Osteocyte (in vitro differentiated cells): ENCODE measurements at regions not wholly inside any gene's neighbourhood (a gene's known extent, or its start where the extent isn't known, plus 50 kb on each side); places are given as distances from the start of the nearest gene placed in this dataset.

Source experiments
- DNase-seq: peaks from one replicate; pipeline ENCODE4 v3.0.0; 2021; ENCODE audit warnings: mixed read lengths; ENCODE audit not compliant: unreplicated experiment; ENCODE audit errors: extremely low spot score
- H3K27ac Mint-ChIP-seq: one replicate; pipeline ENCODE4 v1.8.0; 2021; ENCODE audit warnings: mild to moderate bottlenecking, mixed read lengths; ENCODE audit not compliant: unreplicated experiment
- H3K27me3 Mint-ChIP-seq: one replicate; pipeline ENCODE4 v1.8.0; 2021; ENCODE audit warnings: mixed read lengths; ENCODE audit not compliant: unreplicated experiment
- H3K36me3 Mint-ChIP-seq: one replicate; pipeline ENCODE4 v1.8.0; 2021; ENCODE audit warnings: mixed read lengths; ENCODE audit not compliant: unreplicated experiment
- H3K4me1 Mint-ChIP-seq: one replicate; pipeline ENCODE4 v1.8.0; 2021; ENCODE audit warnings: mixed read lengths; ENCODE audit not compliant: unreplicated experiment
- H3K4me3 Mint-ChIP-seq: one replicate; pipeline ENCODE4 v1.8.0; 2021; ENCODE audit warnings: mild to moderate bottlenecking, moderate library complexity, mixed read lengths; ENCODE audit not compliant: unreplicated experiment
- H3K9me3 Mint-ChIP-seq: one replicate; pipeline ENCODE4 v1.8.0; 2021; ENCODE audit warnings: mixed read lengths; ENCODE audit not compliant: unreplicated experiment
- TF ChIP-seq, protein P1 (sequence below): fragments of 200-600 bp; sonication (generic); IDR thresholded peaks from 2 replicates; pipeline ENCODE4 v1.5.0; 2021; ENCODE audit warnings: antibody characterized with exemption, mild to moderate bottlenecking, moderate library complexity

DNA sequence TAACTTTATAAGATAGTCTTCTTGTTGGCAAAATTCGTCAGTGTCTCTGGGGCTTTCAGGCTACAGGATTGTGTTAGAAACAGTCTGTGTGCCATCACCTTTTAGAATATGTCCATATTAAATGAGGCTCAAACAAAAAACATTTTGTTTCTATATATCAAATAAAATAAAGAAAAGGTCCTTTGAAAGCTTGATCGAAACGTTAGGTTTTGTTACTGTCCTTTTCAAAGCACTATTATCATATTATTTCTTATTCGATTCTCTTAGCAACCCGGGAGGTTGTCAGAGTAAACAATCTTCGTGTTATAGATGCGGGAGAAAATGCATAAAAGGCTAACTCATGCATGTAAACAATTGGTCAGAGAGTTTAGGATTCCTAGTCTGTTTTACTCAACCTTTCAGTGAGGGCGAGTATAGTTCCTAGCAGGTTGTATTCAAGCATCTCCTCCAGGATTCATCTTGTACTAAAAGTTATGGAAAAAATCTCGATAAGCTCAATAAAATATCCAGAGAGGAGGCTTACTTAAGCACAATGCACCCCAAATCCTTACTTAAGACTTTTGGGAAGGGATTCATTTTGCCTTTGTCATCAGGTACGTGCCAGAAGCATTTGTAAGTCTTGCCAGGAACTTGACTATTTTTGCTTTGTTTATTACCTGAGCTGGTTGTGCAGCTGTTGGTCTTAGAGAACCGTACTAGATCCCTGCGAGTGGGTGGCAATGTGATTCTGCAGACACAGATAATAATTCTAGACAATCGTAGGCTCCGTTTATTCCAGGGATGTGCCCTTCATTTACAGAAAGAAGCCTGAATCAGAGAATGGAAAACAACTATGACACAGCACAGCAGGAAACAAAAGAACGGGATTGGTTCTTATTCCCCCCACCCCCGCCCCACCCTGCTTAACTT is 159.6 kb upstream of the ZNF217 start:
- Mint-ChIP-seq H3K4me1 (peaks cover 33% of the 10 kb centered on the region), H3K36me3 (no peaks in the 10 kb centered on the region), H3K27ac (no peak overlapping the region), H3K4me3 (no peak overlapping the region), H3K27me3 (no peaks in the 10 kb centered on the region), H3K9me3 (no peaks in the 10 kb centered on the region)
- DNase-seq, result no peak
- TF ChIP-seq, protein P1, sequence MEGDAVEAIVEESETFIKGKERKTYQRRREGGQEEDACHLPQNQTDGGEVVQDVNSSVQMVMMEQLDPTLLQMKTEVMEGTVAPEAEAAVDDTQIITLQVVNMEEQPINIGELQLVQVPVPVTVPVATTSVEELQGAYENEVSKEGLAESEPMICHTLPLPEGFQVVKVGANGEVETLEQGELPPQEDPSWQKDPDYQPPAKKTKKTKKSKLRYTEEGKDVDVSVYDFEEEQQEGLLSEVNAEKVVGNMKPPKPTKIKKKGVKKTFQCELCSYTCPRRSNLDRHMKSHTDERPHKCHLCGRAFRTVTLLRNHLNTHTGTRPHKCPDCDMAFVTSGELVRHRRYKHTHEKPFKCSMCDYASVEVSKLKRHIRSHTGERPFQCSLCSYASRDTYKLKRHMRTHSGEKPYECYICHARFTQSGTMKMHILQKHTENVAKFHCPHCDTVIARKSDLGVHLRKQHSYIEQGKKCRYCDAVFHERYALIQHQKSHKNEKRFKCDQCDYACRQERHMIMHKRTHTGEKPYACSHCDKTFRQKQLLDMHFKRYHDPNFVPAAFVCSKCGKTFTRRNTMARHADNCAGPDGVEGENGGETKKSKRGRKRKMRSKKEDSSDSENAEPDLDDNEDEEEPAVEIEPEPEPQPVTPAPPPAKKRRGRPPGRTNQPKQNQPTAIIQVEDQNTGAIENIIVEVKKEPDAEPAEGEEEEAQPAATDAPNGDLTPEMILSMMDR, result no peak

DNA sequence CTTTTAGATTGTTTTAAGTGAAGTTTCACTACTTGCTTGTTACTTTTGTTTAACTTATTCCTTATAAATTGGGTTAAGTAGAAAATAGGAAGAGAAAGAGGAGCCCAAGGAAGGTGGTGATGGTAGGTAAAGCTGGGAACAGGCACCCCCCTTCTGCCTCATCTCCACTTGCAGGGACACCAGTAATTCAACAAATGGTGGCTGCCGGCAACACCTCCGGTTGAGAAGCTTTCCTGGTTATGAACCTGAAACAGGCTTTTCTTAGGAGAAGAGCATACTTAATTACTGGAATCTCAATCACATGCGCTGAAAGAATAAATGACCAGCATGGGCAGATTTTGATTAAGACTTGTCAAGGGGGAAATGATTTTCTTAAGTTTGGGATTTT is 158.9 kb upstream of the ZNF217 start:
- peaks cover 33% of the 10 kb centered on the region for H3K4me1 Mint-ChIP-seq
- no peaks in the 10 kb centered on the region for H3K9me3 Mint-ChIP-seq
- TF ChIP-seq, protein P1, result no peak
- no peak overlapping the region for H3K4me3 Mint-ChIP-seq
- H3K27ac Mint-ChIP-seq, result no peak overlapping the region
- no peaks in the 10 kb centered on the region for H3K27me3 Mint-ChIP-seq
- H3K36me3 Mint-ChIP-seq, result no peaks in the 10 kb centered on the region
- no peak for DNase-seq

DNA sequence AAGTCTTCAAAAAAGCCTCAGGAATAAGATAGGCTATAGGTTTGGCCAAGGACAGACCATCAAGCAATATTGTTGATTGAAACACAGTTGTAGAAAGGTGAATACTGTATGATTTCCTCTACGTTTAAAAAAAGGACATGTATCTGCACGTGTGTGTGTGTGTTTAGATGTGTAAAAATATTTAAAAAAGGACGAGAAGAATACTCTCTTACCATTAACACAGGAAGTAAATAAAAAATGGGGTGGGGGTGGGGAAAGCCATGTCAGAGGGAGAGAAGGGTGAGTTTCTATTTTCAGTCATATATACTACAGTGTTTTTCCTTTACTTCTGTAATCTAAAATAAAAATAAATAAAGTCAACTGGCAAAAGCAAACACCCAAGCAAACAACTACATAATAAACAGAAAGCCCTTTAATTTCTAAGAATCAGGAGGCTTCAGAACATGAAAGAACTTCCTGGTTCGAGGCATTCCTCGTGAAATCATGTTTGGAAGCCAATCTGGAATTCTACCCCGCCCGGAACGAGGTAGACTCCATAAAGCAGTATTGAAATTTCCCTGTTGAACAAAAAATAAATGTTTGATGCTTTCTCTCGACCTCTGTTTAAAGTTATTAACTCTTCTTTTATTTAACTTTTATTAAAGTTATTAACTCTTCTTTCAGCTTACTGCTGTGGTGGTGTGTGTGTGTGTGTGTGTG is 158.1 kb upstream of the ZNF217 start:
- H3K36me3 Mint-ChIP-seq, result no peaks in the 10 kb centered on the region
- peak overlapping the region; percentile 90 for H3K27ac Mint-ChIP-seq
- no peaks in the 10 kb centered on the region for H3K9me3 Mint-ChIP-seq
- H3K27me3 Mint-ChIP-seq, result no peaks in the 10 kb centered on the region
- H3K4me3 Mint-ChIP-seq, result no peak overlapping the region
- DNase-seq, result no peak
- H3K4me1 Mint-ChIP-seq, result peaks cover 33% of the 10 kb centered on the region
- TF ChIP-seq, protein P1, result no peak

DNA sequence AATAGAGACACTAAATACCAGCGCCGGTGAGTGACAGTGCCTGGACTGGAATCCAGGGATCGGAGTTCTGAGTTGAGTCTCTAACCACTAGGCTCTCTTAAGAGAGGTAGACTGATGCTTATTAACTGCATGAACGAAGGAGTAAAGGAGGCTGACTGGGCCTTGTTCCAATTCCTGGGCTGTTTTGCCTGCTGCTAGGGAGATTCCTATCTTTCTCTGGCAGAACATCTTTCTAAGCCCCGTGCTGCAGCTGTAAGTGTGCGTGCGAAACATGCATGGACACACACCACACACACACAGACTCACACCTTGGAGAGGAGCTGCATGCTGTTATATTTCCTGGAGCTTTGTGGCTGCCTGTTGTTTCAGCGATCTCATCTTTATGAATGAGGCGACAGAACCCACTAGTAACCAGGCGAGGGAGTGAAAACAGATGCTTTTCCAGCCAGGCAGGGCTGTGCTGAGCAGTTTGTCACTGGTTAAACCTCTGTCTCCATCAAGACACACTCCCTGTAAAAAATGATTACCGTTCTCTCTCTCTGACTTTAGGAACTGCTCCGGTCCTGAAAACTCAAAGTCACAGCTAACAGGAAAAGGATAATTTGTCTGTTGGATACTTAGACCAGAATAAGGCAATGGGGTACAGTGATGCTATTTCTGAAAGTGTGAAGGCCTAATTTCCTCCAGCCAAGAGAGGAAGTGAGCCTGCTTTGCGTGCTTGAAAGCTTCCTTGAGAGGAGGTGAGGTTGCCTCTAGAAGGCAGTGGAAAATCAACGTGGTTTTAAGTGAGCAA is 157.4 kb upstream of the ZNF217 start:
- H3K27ac Mint-ChIP-seq, result peak overlapping the region; percentile 90
- peaks cover 33% of the 10 kb centered on the region for H3K4me1 Mint-ChIP-seq
- H3K4me3 Mint-ChIP-seq, result no peak overlapping the region

More for the DNA sequence above, 157.4 kb upstream of the ZNF217 start:
- no peaks in the 10 kb centered on the region for H3K9me3 Mint-ChIP-seq
- H3K27me3 Mint-ChIP-seq, result no peaks in the 10 kb centered on the region
- DNase-seq, result no peak
- no peaks in the 10 kb centered on the region for H3K36me3 Mint-ChIP-seq
- TF ChIP-seq, protein P1, result peak; percentile 15
